HL-60 (cell line): ENCODE measurements at regions not wholly inside any gene's neighbourhood (a gene's known extent, or its start where the extent isn't known, plus 50 kb on each side); places are given as distances from the start of the nearest gene placed in this dataset.
A peak's percentile ranks its signal among the peaks of the same experiment; 100 is the strongest.

Experiments
- DNase-seq, 2 experiments: peaks; one replicate each; pipeline ENCODE4 v3.0.0-alpha.2; 2010 to 2020; ENCODE audit warnings: low read depth in 1 of 2, low spot score in 1 of 2
- H3K27ac ChIP-seq: fragments of 250-450 bp; sonication (Bioruptor Pico); replicated peaks from 2 replicates; pipeline ENCODE4 v1.5.1; 2020; ENCODE audit warnings: mild to moderate bottlenecking, moderate library complexity
- H3K27me3 ChIP-seq: fragments of 250-450 bp; sonication (Bioruptor Pico); 2 replicates; pipeline ENCODE4 v1.5.1; 2021; ENCODE audit warnings: mild to moderate bottlenecking, moderate library complexity; ENCODE audit not compliant: insufficient read depth, poor library complexity, severe bottlenecking
- H3K4me3 ChIP-seq: replicated peaks from 2 replicates; pipeline ENCODE4 v1.5.1; 2011; ENCODE audit warnings: mild to moderate bottlenecking, control low read depth, low read length; ENCODE audit not compliant: insufficient read depth
- GABPA ChIP-seq: IDR thresholded peaks from 2 replicates; pipeline ENCODE4 v1.6.1; 2012; ENCODE audit warnings: low read depth
- POLR2AphosphoS5 ChIP-seq: IDR thresholded peaks from 2 replicates; pipeline ENCODE4 v1.6.1; 2012; ENCODE audit warnings: low read depth
- REST ChIP-seq: IDR thresholded peaks from 2 replicates; pipeline ENCODE4 v1.6.1; 2012; ENCODE audit warnings: low read depth; ENCODE audit not compliant: insufficient replicate concordance
- SPI1 ChIP-seq: IDR thresholded peaks from 2 replicates; pipeline ENCODE4 v1.6.1; 2012; ENCODE audit warnings: low read depth, mild to moderate bottlenecking, borderline replicate concordance
- TF ChIP-seq, protein P1 (sequence below): IDR thresholded peaks from one replicate; pipeline ENCODE4 v1.5.1; 2011; ENCODE audit warnings: low read length, control low read depth, inconsistent platforms; ENCODE audit not compliant: insufficient read depth

- TF ChIP-seq REST = no peak
- TF ChIP-seq POLR2AphosphoS5 = no peak
- no peak for TF ChIP-seq GABPA
- TF ChIP-seq, protein P1, sequence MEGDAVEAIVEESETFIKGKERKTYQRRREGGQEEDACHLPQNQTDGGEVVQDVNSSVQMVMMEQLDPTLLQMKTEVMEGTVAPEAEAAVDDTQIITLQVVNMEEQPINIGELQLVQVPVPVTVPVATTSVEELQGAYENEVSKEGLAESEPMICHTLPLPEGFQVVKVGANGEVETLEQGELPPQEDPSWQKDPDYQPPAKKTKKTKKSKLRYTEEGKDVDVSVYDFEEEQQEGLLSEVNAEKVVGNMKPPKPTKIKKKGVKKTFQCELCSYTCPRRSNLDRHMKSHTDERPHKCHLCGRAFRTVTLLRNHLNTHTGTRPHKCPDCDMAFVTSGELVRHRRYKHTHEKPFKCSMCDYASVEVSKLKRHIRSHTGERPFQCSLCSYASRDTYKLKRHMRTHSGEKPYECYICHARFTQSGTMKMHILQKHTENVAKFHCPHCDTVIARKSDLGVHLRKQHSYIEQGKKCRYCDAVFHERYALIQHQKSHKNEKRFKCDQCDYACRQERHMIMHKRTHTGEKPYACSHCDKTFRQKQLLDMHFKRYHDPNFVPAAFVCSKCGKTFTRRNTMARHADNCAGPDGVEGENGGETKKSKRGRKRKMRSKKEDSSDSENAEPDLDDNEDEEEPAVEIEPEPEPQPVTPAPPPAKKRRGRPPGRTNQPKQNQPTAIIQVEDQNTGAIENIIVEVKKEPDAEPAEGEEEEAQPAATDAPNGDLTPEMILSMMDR = no peak
- H3K27me3 ChIP-seq = no peaks in the 10 kb centered on the region
- H3K27ac ChIP-seq = no peak overlapping the region
- DNase-seq = no peak
- no peak overlapping the region for H3K4me3 ChIP-seq
These were observed 81.9 kb downstream of the FAM43A start for GRCh38 chr3:194767446-194768207.

- no peak for TF ChIP-seq GABPA
- TF ChIP-seq POLR2AphosphoS5 = no peak
- TF ChIP-seq REST = no peak
- TF ChIP-seq, protein P1 = no peak
- TF ChIP-seq SPI1 = no peak
- DNase-seq = no peak
- peak overlapping the region; percentile 9; the same call in 1 of the 2 replicates for H3K27ac ChIP-seq
- H3K4me3 ChIP-seq = no peak overlapping the region
- H3K27me3 ChIP-seq = no peaks in the 10 kb centered on the region
These were observed 82.9 kb downstream of the FAM43A start for GRCh38 chr3:194768586-194768985.

DNA sequence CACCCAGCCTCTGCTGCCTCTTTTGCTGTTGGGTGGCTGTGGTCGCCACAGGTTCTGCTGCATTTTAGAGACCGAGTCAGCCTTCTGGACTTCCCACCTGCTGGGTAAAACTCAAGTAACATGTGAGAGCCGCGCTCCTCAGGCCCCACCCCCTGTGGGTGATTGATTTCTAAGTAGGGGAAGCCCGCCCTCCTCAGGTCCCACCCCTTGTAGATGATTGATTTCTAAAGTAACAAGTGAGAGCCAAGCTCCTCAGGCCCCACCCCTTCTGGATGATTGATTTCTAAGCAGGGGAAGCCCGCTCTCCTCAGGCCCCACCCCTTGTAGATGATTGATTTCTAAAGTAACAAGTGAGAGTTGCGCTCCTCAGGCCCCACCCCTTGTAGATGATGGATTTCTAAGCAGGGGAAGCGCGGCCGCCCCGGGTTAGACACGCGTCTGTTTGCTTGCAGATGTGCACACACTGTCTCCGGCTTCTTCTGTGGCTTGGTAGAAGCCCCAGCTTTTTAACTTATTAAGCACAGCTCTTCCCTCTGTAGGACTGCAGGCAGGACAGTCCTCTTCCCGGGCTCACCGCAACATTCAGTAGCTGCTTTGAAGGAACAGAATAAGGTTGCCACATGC lies 83.4 kb downstream of the FAM43A start:
- Histone ChIP-seq H3K27ac (peak overlapping the region; percentile 60), H3K4me3 (peak overlapping the region; percentile 34), H3K27me3 (no peaks in the 10 kb centered on the region)
- TF ChIP-seq REST (no peak), SPI1 (0 out of 2 replicates have a peak, but pooled peaks have one; percentile 16), GABPA (no peak), POLR2AphosphoS5 (peak; percentile 69)
- TF ChIP-seq, protein P1 = no peak
- peak; percentile 93 to 96 for DNase-seq
